ENCODE measurements at regions not wholly inside any gene's neighbourhood (a gene's known extent, or its start where the extent isn't known, plus 50 kb on each side); places are given as distances from the start of the nearest gene placed in this dataset.
A peak's percentile ranks its signal among the peaks of the same experiment; 100 is the strongest.

DNA sequence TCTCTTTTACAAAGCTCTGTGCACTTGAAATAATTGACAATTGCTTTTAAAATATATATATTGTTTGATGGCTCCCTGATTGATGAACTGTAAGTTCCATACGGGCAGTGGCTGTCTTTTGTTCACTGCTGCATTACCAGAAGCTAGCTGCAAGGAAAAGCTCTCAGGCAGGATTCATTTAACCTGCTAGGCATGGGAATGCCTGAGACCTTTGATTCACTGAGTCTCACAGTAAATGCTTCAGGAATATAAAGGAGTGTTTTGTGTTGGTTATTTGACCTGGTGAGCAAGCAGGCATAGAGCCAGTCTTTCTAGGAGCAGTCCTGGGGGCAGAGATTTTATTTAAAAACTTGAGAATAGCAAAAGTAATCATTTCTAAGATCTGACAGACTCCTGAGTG is 193.2 kb upstream of the ITGA4 start:
- H3K27me3 Mint-ChIP-seq (ENCODE audit: insufficient read depth, low read depth) = no peaks in the 10 kb centered on the region
- DNase-seq (ENCODE audit: low spot score) = peak; percentile 53

DNA sequence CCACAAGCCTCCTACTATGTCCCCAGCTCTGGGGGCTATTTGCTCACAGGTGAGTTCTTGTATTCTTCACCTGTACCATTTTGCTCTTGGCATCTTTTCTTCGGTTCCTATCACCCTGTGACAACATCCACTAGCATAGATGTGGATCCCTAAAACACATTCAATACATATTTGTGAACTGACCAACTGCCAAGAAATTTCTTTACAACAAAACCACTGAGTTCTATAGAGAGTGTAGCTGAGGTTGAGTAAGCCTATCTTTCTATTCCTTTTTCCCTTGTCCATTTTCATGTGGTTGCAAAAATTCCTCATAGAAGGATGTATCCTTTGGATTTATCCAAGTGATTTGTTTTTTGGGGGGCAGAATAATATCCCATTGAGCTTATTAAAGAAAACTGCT is 192.7 kb upstream of the ITGA4 start:
- no peak overlapping the region for H3K4me3 Mint-ChIP-seq
- H3K9me3 ChIP-seq (ENCODE audit: low read depth) = no peaks in the 10 kb centered on the region
- peaks cover 3% of the 10 kb centered on the region for H3K27me3 Mint-ChIP-seq (ENCODE audit: insufficient read depth, low read depth)
- H3K79me2 ChIP-seq (ENCODE audit: low read depth) = no peaks in the 10 kb centered on the region
- no peak overlapping the region for H3K4me2 ChIP-seq
- no peak overlapping the region for H2AFZ ChIP-seq (replicated peaks)
- H3K36me3 ChIP-seq = no peaks in the 10 kb centered on the region
- no peak overlapping the region for H3K4me3 ChIP-seq
- no peaks in the 10 kb centered on the region for H4K20me1 ChIP-seq (ENCODE audit: low read depth)
- H3K27ac Mint-ChIP-seq = no peak overlapping the region
- no peak overlapping the region for H3K9ac ChIP-seq
- DNase-seq (ENCODE audit: low spot score) = no peak
- peaks cover 5% of the 10 kb centered on the region for H3K4me1 ChIP-seq
- no peaks in the 10 kb centered on the region for H3K27me3 ChIP-seq
- no peak overlapping the region for H3K27ac ChIP-seq
- H3K9me3 Mint-ChIP-seq = no peaks in the 10 kb centered on the region
- no peaks in the 10 kb centered on the region for H3F3A ChIP-seq (ENCODE audit: low read depth)
- H3K36me3 Mint-ChIP-seq = no peaks in the 10 kb centered on the region
- H3K4me1 Mint-ChIP-seq = peaks cover 4% of the 10 kb centered on the region
- no peak for TF ChIP-seq EZH2phosphoT487 (IDR thresholded peaks at IDR 0.05)
- TF ChIP-seq EZH2 (IDR thresholded peaks at IDR 0.05) = no peak
- TF ChIP-seq, protein P1, sequence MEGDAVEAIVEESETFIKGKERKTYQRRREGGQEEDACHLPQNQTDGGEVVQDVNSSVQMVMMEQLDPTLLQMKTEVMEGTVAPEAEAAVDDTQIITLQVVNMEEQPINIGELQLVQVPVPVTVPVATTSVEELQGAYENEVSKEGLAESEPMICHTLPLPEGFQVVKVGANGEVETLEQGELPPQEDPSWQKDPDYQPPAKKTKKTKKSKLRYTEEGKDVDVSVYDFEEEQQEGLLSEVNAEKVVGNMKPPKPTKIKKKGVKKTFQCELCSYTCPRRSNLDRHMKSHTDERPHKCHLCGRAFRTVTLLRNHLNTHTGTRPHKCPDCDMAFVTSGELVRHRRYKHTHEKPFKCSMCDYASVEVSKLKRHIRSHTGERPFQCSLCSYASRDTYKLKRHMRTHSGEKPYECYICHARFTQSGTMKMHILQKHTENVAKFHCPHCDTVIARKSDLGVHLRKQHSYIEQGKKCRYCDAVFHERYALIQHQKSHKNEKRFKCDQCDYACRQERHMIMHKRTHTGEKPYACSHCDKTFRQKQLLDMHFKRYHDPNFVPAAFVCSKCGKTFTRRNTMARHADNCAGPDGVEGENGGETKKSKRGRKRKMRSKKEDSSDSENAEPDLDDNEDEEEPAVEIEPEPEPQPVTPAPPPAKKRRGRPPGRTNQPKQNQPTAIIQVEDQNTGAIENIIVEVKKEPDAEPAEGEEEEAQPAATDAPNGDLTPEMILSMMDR (IDR thresholded peaks at IDR 0.05) = no peak

More for the DNA sequence above, 193.2 kb upstream of the ITGA4 start:
- TF ChIP-seq EZH2phosphoT487 (IDR thresholded peaks at IDR 0.05) = no peak
- no peak for TF ChIP-seq EZH2 (IDR thresholded peaks at IDR 0.05)
- TF ChIP-seq, protein P1 (IDR thresholded peaks at IDR 0.05) = no peak
- H3K9ac ChIP-seq = no peak overlapping the region
- H3K27ac Mint-ChIP-seq = no peak overlapping the region
- H3K9me3 ChIP-seq (ENCODE audit: low read depth) = no peaks in the 10 kb centered on the region
- no peaks in the 10 kb centered on the region for H3K9me3 Mint-ChIP-seq
- H3K36me3 Mint-ChIP-seq = no peaks in the 10 kb centered on the region
- H3K4me1 ChIP-seq = peaks cover 5% of the 10 kb centered on the region
- H3K4me1 Mint-ChIP-seq = peaks cover 4% of the 10 kb centered on the region
- no peak overlapping the region for H3K4me3 ChIP-seq
- no peak overlapping the region for H3K4me3 Mint-ChIP-seq
- H3K36me3 ChIP-seq = no peaks in the 10 kb centered on the region
- H3K27me3 ChIP-seq = no peaks in the 10 kb centered on the region
- H3F3A ChIP-seq (ENCODE audit: low read depth) = no peaks in the 10 kb centered on the region
- no peaks in the 10 kb centered on the region for H3K79me2 ChIP-seq (ENCODE audit: low read depth)
- no peaks in the 10 kb centered on the region for H4K20me1 ChIP-seq (ENCODE audit: low read depth)
- H2AFZ ChIP-seq (replicated peaks) = no peak overlapping the region
- no peak overlapping the region for H3K4me2 ChIP-seq
- H3K27ac ChIP-seq = no peak overlapping the region

DNA sequence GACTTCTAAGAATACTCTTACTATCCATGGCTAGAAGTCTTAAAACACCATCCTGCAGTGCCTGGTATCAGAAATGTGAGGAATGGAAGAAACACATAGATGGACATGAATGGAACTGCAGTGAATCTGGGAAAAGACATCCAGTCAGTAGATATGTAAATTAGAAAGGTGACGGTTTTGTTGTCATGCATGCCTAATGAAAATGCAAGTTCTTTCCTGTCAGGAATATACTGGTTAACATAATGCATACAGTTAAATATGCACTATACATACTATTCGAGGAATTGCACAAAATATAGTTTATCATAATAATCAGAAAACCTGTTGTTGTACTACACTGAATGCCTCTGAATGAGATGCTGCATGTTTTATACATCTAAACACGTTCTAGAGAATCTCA is 190.6 kb upstream of the ITGA4 start:
- no peaks in the 10 kb centered on the region for H3K9me3 Mint-ChIP-seq
- no peak overlapping the region for H3K27ac Mint-ChIP-seq
- H3K9me3 ChIP-seq (ENCODE audit: low read depth) = no peaks in the 10 kb centered on the region

More for the DNA sequence above, 190.6 kb upstream of the ITGA4 start:
- H3K36me3 Mint-ChIP-seq = no peaks in the 10 kb centered on the region
- Histone ChIP-seq H3F3A (ENCODE audit: low read depth) (no peaks in the 10 kb centered on the region), H3K4me3 (no peak overlapping the region), H3K79me2 (ENCODE audit: low read depth) (no peaks in the 10 kb centered on the region), H3K36me3 (no peaks in the 10 kb centered on the region), H3K27ac (no peak overlapping the region), H3K4me1 (peaks cover 5% of the 10 kb centered on the region), H3K4me2 (no peak overlapping the region), H3K9ac (no peak overlapping the region), H2AFZ (replicated peaks) (no peak overlapping the region), H3K27me3 (no peaks in the 10 kb centered on the region), H4K20me1 (ENCODE audit: low read depth) (no peaks in the 10 kb centered on the region)
- H3K4me1 Mint-ChIP-seq = peaks cover 4% of the 10 kb centered on the region
- no peak overlapping the region for H3K4me3 Mint-ChIP-seq
- TF ChIP-seq EZH2phosphoT487 (IDR thresholded peaks at IDR 0.05) (no peak), EZH2 (IDR thresholded peaks at IDR 0.05) (no peak)
- TF ChIP-seq, protein P1 (IDR thresholded peaks at IDR 0.05) = no peak
- peaks cover 3% of the 10 kb centered on the region for H3K27me3 Mint-ChIP-seq (ENCODE audit: insufficient read depth, low read depth)
- DNase-seq (ENCODE audit: low spot score) = no peak

All from neural progenitor cell (in vitro differentiated cells).